ENCODE measurements at regions not wholly inside any gene's neighbourhood (a gene's known extent, or its start where the extent isn't known, plus 50 kb on each side); places are given as distances from the start of the nearest gene placed in this dataset.

GRCh38 chr6:150527100-150527499 lies 72.6 kb upstream of the PLEKHG1 start:
- Histone ChIP-seq H3K9me3 (no peaks in the 10 kb centered on the region), H3K27ac (no peak overlapping the region), H3K27me3 (no peaks in the 10 kb centered on the region), H3K4me1 (peaks cover 0 to 6% of the 10 kb centered on the region in 2 donors), H3K4me3 (no peak overlapping the region), H3K36me3 (no peaks in the 10 kb centered on the region)
- no peak for TF ChIP-seq CTCF (IDR thresholded peaks at IDR 0.05)
- no peak for DNase-seq (ENCODE audit: low spot score in 2 of 2)
- intact Hi-C loops (cut with DNase I): no loop called here

- DNase-seq (ENCODE audit: low spot score in 2 of 2): no peak
- Histone ChIP-seq H3K27ac (no peak overlapping the region), H3K4me1 (peaks cover 0 to 6% of the 10 kb centered on the region in 2 donors), H3K27me3 (no peaks in the 10 kb centered on the region), H3K9me3 (no peaks in the 10 kb centered on the region), H3K36me3 (no peaks in the 10 kb centered on the region), H3K4me3 (no peak overlapping the region)
- TF ChIP-seq CTCF (IDR thresholded peaks at IDR 0.05): no peak
- intact Hi-C loops (cut with DNase I): no loop called here
Observed at GRCh38 chr6:150528648-150529285, 70.9 kb upstream of the PLEKHG1 start.

- no peak for DNase-seq (ENCODE audit: low spot score in 2 of 2)
- Histone ChIP-seq H3K4me3 (no peak overlapping the region), H3K4me1 (peaks cover 0 to 6% of the 10 kb centered on the region in 2 donors), H3K27me3 (no peaks in the 10 kb centered on the region), H3K36me3 (no peaks in the 10 kb centered on the region), H3K9me3 (no peaks in the 10 kb centered on the region), H3K27ac (no peak overlapping the region)
- no peak for TF ChIP-seq CTCF (IDR thresholded peaks at IDR 0.05)
- intact Hi-C loops (cut with DNase I): no loop called here
Observed at GRCh38 chr6:150529646-150530045, 70.0 kb upstream of the PLEKHG1 start.

- Histone ChIP-seq H3K27ac (peak overlapping the region in 1 of 2 donors; percentile 48), H3K4me1 (peaks cover 0 to 6% of the 10 kb centered on the region in 2 donors), H3K27me3 (no peaks in the 10 kb centered on the region), H3K4me3 (no peak overlapping the region), H3K9me3 (no peaks in the 10 kb centered on the region), H3K36me3 (no peaks in the 10 kb centered on the region)
- intact Hi-C loops (cut with DNase I): no loop called here
- no peak for TF ChIP-seq CTCF (IDR thresholded peaks at IDR 0.05)
- DNase-seq (ENCODE audit: low spot score in 2 of 2): no peak
Observed at GRCh38 chr6:150531957-150532356, 67.7 kb upstream of the PLEKHG1 start.

- Histone ChIP-seq H3K36me3 (no peaks in the 10 kb centered on the region), H3K9me3 (no peaks in the 10 kb centered on the region), H3K4me3 (no peak overlapping the region), H3K4me1 (no peaks in the 10 kb centered on the region), H3K27me3 (no peaks in the 10 kb centered on the region), H3K27ac (no peak overlapping the region)
- intact Hi-C loops (cut with DNase I): no loop called here
- DNase-seq (ENCODE audit: low spot score in 2 of 2): no peak
- TF ChIP-seq CTCF (IDR thresholded peaks at IDR 0.05): no peak
Observed at GRCh38 chr6:150534553-150534952, 65.1 kb upstream of the PLEKHG1 start.
